NCI-H748 treated with DMSO at 0.1 percent for 48 hours (cell line): ENCODE measurements at regions not wholly inside any gene's neighbourhood (a gene's known extent, or its start where the extent isn't known, plus 50 kb on each side); places are given as distances from the start of the nearest gene placed in this dataset.

Experiments
- DNase-seq: peaks from one replicate; lab custom pipeline; 2025; lab: John Stamatoyannopoulos, UW

DNA sequence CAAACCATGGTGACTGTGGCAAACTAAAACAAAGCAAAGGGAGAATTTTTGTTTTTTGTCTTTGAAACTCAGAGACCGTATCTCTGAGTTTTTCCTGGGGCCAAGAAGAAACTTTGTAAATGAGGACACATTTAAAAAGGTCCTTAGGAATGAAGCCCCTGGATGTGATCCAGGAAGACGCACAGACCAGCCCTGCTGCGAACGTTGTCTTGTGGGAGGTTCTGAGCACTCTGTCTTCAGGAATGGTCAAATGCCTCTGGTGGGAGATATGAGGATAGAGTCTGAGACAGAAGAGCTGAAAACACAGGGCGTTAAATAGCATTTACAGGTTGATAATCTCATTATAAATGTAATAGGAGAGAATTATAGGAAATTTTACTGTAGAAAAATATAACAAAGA lies 893.5 kb upstream of the KLHL29 start:
- DNase-seq = no peak

DNA sequence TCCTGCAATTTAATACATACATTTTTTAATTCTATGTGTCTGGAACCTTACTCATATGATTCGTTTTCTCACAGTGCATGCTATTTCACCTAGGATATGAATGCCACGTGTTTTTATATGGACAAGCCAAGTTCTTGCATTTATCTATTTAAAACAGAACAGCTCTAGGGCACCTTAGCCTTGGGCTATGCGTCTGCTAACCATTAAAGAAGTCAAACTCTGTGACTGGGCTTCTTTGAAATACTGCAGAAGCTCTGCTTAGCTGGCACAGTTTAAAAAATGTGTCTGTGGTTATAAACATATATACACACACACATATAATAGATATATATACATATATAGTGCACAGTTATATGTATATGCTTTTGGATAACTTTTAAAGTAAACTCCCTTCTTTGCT lies 890.8 kb upstream of the KLHL29 start:
- DNase-seq = no peak

DNA sequence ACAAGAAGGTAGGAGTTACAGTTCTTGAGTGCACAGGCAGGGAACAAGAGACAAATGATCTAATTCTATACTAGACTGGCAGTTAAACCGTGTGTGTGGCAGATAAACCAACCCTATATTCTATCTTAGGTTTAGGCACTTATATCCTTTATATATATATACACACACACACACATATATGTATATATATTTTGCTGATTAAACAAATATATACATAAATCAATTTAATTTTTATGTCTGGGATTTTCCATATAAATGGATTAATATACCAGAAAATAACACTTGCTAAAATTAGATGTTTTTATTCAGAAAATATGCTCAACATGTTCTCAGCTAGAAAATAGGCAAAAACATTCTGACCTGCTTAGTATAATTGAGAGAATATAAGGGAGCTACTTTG lies 887.9 kb upstream of the KLHL29 start:
- no peak for DNase-seq

DNA sequence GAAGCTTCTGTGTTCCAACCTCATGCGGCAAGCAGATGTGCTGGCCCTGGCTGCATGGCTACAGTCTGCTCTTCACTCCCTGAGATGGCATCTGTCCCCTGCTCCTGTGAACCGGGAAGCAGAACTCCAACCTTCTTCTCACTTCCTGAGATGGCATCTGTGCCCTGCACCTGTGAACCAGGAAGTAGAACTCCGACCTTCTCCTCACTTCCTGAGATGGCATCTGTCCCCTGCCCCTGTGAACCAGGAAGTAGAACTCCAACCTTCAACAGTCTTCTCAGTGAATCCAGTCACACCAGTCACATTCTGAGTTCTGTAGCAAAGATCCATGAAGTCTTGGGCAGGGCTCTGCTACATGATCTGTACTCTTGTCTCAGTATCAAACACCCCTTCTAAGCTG lies 887.2 kb upstream of the KLHL29 start:
- DNase-seq = no peak

DNA sequence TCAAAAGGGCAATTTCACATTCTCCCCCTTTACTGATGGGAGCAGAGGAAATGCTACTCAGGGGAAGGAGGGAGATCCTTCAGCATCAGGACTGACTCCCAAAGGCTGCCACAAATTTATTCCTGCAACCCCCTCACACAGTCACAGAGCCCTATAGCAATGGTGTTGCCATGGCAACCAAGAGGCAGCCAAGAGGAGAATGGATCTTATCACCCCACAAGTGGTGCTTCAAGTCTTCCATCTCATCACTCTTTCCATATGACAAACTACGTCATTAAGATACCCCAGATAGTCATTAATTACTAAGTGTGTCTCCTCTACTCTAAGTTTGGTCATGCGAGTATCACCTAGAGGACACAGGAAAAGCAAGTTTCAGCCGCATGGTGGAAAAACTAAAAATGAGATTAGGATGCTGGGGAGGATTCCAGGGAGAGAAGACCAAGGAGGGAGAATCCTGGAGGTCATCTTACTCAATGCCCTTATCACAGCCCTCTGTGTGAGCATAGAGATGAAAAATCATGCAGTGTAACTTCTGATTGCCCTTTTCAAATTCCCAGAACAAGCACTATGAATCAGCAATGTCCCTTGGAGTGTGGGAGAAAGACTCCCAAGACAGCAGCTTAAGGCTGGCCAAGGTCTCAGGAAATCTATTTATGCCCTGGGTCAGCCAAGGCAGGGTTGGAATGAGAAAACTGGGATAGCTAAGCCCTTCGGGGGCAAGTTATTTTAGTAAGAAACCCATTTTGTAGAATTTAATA lies 885.7 kb upstream of the KLHL29 start:
- no peak for DNase-seq

DNA sequence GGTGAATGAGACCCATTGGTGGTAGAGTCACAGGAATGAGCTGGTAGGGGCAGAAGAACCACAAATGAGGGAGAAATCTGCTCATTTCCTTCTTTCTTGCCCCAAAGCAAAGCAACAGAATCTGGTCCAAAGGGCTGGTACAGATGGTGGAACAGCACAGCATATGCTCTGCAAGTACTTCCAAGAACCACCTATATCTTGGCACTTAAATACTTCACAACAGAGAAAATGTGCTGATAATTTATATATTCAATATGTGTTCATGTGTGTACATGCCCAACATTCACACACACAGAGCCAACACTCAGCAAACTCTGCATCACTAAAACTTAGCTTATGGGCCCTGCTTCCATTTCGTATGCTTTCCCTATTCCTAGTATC lies 884.4 kb upstream of the KLHL29 start:
- no peak for DNase-seq

DNA sequence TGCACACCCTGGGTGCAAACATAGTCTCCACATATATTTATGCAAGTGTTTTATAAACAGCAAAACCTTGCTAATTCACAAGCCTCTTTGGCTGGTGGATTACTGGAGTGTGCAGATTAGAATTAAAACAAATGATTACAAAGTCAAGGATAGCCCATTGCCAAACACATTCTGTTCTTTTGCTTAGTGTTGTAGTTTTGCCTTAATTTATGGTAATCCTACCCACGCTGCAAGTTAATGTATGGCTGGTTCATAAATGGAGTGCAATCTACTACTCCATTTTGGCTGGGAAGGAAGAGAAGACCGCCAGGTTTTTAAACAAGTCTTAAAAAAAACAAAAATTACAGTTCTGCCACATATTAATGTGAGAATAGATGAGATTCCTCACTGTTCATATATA lies 883.1 kb upstream of the KLHL29 start:
- DNase-seq = no peak

DNA sequence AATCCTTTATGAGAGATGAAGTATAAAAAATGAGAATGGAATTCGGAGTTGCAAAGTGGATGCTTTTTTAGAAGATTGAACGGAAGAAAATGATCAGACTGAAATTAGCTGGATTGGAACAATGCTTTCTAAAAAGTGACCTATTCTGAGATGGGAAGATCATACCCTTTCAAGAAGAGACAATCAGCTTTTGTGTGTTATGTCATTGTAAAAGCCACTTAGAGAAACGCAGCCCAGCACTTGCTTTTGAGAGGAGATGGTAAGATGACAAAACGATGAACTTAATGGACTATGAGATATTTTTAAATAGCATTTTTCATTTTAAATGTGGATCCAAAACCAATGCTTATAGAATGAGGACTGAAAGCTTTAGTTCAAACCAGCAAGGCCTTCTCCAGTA lies 871.4 kb upstream of the KLHL29 start:
- DNase-seq = no peak

DNA sequence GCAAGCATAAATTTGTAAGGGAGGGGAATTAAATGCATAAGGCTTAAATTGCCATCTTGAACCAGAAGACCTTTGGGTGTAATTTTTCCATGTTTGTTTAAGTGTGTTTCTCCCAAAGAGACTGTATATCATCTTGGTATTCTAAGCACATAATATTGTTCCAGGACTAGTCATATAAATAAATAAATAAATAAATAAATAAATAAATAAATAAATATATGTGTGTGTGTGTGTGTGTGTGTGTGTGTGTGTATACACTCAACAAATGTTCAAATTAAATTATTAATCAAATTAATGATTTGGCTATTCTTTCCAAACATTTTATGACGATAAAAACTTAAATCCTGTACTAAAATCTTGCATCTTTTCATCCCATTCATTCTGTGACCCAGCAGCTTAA lies 867.8 kb upstream of the KLHL29 start:
- no peak for DNase-seq

DNA sequence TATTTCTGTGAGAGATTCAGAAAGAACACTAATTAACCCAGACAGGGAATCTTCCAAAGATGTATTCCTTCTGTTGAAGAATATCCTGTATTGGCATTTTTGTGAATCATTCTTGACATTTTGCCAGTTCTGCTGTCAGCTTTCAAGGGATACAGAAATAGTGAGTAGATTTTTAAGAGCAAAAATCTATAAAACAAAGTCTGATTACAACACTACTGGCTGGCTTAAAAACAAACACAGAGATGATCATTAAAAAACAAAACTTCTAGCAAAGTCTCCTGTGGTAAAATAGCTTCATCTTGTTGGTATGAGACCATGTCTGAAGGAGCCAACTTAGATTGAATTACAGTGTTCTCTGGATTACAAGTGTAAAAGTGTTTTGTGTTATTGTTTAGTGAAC lies 866.3 kb upstream of the KLHL29 start:
- no peak for DNase-seq

DNA sequence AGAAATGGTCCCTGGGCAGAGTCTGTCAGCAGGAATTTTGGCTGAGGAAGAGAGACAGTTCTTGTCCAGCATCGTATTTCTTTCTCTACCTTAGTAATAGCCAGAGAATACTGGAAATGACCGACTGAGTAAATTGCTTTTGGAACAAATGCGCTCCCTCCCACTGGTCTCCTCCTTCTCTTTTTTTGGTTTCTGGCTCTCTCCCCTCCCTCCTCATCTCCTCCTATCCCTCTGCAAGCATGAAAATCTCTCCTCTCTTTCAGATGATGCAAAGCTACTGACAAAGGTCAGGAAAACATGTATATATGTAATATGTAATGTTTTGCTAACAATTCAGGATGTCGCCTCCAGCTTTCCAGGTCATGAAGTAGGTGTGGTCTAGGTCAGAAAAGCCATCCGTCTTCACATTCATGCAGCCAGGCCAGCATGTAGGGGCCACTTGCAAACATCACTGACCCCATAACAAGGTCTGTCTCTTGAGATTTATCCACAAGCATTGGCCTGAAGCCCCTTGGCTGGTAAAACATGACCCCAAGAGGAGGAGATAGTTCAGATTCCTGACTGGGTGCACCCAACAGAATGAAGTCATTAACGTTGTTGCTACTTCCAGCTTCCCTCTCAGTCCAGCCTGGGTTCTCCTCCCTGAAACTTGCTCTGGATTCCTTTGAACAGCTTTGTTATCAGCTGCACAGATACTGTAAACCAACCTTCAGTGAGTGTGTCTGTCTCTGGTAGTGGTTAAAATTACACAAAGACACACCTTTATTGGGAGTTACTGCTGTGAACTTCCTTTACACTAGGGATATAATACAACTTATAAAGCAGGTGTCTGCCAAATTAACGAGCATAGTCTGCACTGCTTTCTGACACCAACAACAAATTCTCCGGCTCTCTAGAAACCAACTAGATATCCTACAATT lies 864.4 kb upstream of the KLHL29 start:
- no peak for DNase-seq

DNA sequence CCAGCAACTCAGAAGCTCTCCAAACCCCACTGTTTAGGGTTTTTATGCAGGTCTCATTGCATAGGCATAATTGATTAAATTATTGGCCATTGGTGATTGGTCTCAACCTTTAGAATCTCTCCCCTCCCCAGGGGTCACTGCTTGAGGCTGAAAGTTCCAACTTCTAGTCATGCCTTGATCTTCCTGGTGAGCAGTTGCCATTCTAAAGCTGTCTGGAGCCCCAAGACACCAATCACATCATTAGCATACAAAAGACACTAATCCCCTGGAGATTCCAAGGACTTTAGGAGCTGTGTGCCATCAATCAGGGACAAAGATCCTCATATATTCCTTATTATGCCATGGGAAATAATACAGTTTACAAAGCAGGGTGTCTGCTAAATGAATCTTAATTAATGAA lies 863.4 kb upstream of the KLHL29 start:
- DNase-seq = no peak

DNA sequence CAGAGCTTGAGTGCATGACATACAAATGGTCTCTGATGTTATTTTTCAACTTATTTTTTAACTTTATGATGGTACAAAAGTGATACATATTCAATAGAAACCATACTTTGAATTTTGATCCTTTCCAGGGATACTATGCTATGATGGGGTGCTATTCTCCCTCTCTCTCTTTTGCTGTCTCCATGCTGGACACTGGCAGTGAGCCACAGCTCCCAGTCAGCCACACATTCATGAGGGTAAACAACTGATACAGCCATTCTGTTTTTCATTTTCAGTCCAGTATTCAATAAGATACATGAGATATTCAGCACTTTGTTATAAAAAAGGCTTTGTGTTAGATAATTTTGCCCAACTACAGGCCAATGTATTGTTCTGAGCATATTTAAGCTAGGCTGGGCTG lies 859.3 kb upstream of the KLHL29 start:
- DNase-seq = no peak

DNA sequence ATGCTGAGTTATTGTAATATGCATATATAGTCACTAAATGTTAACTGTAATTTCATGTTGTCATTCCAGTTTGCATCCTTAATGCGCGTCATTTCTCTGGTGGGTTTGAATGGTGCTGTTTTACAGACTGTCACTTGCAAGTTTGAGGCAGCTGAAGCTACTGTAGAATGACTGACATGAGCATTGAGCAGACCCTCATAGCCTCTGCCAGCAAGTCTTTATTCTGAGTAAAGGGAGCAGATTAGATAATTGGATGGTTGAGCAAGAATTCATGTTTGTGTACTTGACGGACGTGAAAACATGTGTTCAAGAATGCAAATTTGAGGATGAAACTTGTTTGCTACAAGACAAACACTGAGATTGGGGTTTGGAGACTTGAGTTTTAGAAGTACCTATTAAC lies 854.8 kb upstream of the KLHL29 start:
- DNase-seq = no peak

DNA sequence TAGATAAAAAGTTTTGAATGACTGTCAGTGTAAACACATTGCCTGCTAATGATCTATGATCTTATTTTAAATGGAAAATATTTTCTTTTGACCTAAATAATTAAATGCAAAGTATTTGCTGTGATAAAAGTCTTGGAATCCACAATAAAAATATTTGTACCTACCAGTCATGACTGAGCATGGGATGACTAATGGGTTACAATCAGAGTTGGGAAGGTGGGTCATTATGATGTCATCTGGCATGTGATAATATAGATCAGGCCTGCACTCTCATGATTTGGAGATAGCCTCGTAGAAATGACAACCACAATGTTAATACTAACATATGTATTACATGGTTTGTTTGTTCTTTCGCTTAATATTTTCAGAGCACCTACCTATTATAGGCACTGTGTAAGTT lies 848.8 kb upstream of the KLHL29 start:
- DNase-seq = no peak

DNA sequence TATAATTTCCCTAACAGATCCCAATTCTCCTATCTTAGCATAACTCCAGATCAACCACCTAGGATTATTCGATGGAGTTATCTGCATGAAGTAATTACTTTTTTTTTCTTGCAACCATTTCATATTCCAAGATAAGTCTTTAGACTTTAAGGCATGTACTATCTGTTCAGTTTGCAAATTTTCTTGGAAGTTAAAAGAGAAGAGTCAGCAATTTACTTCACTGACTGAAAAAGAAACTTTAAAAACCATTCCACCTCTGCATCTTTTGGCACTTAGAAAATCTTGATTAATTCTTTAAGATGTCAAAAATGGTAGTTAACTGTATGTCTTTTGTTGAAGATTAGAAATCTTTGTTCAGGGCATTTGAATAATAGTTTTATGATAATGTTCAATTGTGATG lies 830.5 kb upstream of the KLHL29 start:
- no peak for DNase-seq

DNA sequence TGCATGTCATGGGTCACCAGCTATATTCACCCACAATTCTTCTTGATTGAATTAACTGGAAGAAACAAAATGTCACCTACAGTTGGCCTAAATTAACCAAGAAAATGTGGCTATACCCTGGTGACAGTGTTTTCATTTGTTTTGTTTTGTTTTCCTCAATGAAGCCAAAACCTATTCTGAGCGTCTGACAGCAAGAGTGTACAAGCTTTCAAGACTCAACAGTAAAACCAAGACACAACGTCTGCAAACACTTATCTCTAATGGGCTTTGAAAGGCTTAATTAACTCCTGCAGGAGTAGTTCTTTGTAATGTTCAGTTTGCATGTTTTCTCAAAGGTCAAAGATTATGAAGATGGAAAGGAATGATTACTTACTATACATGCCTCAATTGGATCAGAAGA lies 827.6 kb upstream of the KLHL29 start:
- no peak for DNase-seq

DNA sequence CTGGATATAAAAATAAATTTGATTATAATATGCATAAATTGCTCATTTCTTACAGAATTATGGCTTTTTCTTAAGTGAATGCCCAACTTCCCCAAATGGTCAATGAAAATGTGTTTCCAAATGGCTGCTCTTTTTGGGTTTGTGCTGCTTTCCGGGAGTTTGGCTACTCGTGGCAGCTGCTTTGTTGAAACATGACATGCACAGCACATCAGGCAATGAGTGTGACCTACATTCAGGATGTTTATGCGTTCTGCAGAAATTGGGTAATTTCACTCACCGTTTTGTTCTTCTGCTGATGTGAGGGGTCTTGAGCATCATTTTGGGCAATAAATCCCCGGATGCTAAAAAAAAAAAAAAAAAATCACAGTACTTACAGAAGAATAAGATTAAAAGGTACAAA lies 825.0 kb upstream of the KLHL29 start:
- DNase-seq = no peak

DNA sequence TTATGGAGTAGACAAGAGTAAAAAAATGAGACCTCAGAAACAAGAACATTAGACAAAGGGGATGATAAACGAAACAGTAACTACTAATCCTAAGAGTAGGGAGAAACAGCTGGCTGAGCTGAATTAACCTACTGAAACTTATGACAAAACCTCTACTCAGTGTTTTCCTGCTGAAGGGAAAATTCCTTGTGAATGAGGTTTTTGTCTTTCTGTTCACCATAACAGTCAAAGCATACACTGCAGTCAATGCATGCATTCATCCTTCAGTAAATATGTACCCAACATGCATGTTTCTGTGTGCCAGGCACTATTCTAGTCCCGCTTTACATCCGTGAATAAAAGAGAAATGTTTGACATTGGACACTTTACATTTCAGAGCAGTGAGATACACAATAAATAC lies 805.6 kb upstream of the KLHL29 start:
- no peak for DNase-seq

DNA sequence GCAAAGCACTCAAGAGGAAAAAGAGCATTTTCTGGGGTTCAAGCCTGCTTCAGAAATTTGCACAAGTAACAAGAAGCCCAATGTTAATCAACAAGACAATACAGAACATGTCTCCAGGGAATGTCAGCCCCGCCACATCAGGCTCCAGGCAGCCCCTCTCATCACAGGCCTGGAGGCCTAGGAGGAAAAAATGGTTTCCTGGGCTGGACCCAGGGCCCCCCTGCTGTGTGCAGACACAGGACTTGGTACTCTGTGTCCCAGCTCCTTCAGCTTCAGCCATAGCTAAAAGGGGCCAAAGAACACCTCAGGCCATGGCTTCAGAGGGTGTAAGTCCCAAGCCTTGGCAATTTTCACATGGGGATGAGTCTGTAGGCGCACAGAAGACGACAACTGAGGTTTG lies 802.9 kb upstream of the KLHL29 start:
- no peak for DNase-seq

DNA sequence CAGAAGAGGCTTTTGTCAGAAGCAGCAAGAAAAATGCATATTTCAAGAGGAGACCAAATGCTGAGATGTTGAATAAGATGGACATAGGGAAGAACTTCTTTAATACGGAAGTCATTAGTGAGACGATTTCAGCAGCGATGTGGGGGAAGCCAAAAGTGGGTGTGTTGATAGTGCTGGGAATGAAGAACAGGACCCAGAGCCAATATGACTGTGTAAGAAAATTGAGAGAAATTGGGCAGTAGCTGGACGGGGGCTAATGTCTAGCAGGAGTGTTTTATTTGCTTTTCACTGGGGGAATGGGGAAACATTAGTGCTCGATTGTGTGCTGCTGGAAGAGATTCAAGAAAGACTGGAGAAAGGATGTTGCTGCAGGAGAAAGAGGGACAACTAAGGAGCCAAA lies 788.7 kb upstream of the KLHL29 start:
- no peak for DNase-seq

DNA sequence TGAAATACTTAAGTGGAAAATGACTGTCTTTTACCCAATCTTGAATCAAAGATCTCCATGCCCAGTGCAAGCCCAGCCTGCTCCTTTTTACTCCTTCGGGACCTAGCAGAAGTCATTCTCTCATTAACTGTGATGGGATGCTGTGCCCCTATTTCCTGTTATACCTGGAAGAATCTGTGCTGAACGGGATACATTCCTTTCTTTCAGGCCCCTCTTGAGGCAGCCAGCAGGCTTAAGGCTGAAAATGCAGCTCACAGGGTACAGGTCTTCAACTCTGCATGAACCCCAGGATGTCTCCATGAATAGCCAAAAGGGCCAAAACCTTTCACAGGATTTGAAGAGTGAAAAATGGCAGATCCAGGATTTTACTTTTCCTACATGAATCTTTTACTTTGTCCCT lies 784.8 kb upstream of the KLHL29 start:
- no peak for DNase-seq

DNA sequence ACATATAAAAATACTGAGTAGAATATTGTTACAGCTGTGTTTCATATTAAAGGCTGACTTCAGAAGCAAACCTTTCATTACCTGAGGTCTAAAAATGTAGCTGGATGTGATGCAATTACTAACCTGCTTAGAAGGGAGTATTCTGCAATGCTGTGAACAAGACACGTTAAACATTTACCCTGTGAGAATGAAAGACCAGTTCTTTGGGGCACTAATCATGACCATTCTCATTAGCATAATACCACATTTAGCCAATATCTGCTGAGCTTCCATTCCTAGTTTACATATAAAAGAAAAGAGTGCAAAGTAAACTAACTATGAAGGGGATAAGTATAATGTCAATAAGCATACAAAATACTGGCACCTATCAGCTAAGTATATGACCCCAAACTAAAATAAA lies 784.0 kb upstream of the KLHL29 start:
- no peak for DNase-seq

DNA sequence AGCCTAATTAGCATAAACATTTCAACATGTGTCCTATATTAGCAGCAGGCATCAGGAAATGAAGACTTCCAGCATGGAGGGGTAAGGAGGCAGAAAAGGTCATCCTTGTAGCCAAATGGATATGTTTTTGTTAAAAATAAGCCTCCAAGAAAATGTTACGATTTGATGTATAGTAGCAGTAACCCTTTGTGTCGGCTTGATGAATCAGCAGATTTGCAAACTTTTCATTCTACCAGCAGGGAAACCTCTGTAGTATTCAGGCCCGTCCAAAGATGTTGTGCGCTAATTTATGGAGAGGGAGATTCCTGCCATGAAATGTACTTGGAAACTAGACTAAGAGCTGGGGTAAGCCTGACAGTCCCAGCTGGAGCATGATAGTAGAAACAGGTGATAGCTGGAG lies 780.8 kb upstream of the KLHL29 start:
- DNase-seq = no peak
